ENCODE measurements at regions not wholly inside any gene's neighbourhood (a gene's known extent, or its start where the extent isn't known, plus 50 kb on each side); places are given as distances from the start of the nearest gene placed in this dataset.
"Not testable (repeated sequence)": the region's sequence is repeated elsewhere in the genome, so short reads cannot be mapped to it uniquely, and the experiment has no call there.

GRCh38 chr7:115654384-115655214 lies 376.0 kb downstream of the TFEC start:
- in situ Hi-C loops (cut with HindIII; ENCODE audit: low sequenced_read_pairs) = no loop called here

- in situ Hi-C loops (cut with HindIII; ENCODE audit: low sequenced_read_pairs) = no loop called here
Observed at GRCh38 chr7:115649429-115649828, 381.1 kb downstream of the TFEC start.

GRCh38 chr7:115647712-115648111 lies 382.9 kb downstream of the TFEC start:
- in situ Hi-C loops (cut with HindIII; ENCODE audit: low sequenced_read_pairs) = no loop called here

- in situ Hi-C loops (cut with HindIII; ENCODE audit: low sequenced_read_pairs) = no loop called here
Observed at GRCh38 chr7:115642194-115642593, 388.4 kb downstream of the TFEC start.

GRCh38 chr7:115638853-115639252 lies 391.7 kb downstream of the TFEC start:
- in situ Hi-C loops (cut with HindIII; ENCODE audit: low sequenced_read_pairs) = no loop called here

- in situ Hi-C loops (cut with HindIII; ENCODE audit: low sequenced_read_pairs) = no loop called here
Observed at GRCh38 chr7:115637128-115637527, 393.4 kb downstream of the TFEC start.

GRCh38 chr7:115635876-115636275 lies 394.7 kb downstream of the TFEC start:
- in situ Hi-C loops (cut with HindIII; ENCODE audit: low sequenced_read_pairs) = no loop called here

GRCh38 chr7:115635376-115635775 lies 395.2 kb downstream of the TFEC start:
- in situ Hi-C loops (cut with HindIII; ENCODE audit: low sequenced_read_pairs) = no loop called here

- in situ Hi-C loops (cut with HindIII; ENCODE audit: low sequenced_read_pairs) = no loop called here
Observed at GRCh38 chr7:115634633-115635032, 395.9 kb downstream of the TFEC start.

GRCh38 chr7:115632636-115633035 lies 397.9 kb downstream of the TFEC start:
- in situ Hi-C loops (cut with HindIII; ENCODE audit: low sequenced_read_pairs) = no loop called here

GRCh38 chr7:115631782-115632181 lies 398.8 kb downstream of the TFEC start:
- in situ Hi-C loops (cut with HindIII; ENCODE audit: low sequenced_read_pairs) = no loop called here

- in situ Hi-C loops (cut with HindIII; ENCODE audit: low sequenced_read_pairs) = no loop called here
Observed at GRCh38 chr7:115630049-115630448, 400.5 kb downstream of the TFEC start.

GRCh38 chr7:115618676-115619075 lies 411.9 kb downstream of the TFEC start:
- in situ Hi-C loops (cut with HindIII; ENCODE audit: low sequenced_read_pairs) = no loop called here

- in situ Hi-C loops (cut with HindIII; ENCODE audit: low sequenced_read_pairs) = no loop called here
Observed at GRCh38 chr7:115613836-115614235, 416.7 kb downstream of the TFEC start.

- in situ Hi-C loops (cut with HindIII; ENCODE audit: low sequenced_read_pairs) = no loop called here
Observed at GRCh38 chr7:115603416-115603815, 427.1 kb downstream of the TFEC start.

GRCh38 chr7:115600207-115600606 lies 430.4 kb downstream of the TFEC start:
- in situ Hi-C loops (cut with HindIII; ENCODE audit: low sequenced_read_pairs) = no loop called here

- in situ Hi-C loops (cut with HindIII; ENCODE audit: low sequenced_read_pairs) = not testable (repeated sequence)
Observed at GRCh38 chr7:115599184-115599583, 431.4 kb downstream of the TFEC start.

- in situ Hi-C loops (cut with HindIII; ENCODE audit: low sequenced_read_pairs) = not testable (repeated sequence)
Observed at GRCh38 chr7:115597220-115597619, 433.3 kb downstream of the TFEC start.

GRCh38 chr7:115593111-115593510 lies 437.5 kb downstream of the TFEC start:
- in situ Hi-C loops (cut with HindIII; ENCODE audit: low sequenced_read_pairs) = no loop called here

- in situ Hi-C loops (cut with HindIII; ENCODE audit: low sequenced_read_pairs) = no loop called here
Observed at GRCh38 chr7:115585015-115585718, 445.4 kb downstream of the TFEC start.

GRCh38 chr7:115582956-115583355 lies 447.6 kb downstream of the TFEC start:
- in situ Hi-C loops (cut with HindIII; ENCODE audit: low sequenced_read_pairs) = no loop called here

GRCh38 chr7:115578576-115578975 lies 452.0 kb downstream of the TFEC start:
- in situ Hi-C loops (cut with HindIII; ENCODE audit: low sequenced_read_pairs) = no loop called here

Data from DLD1 (cell line).